Panc1 (cell line): ENCODE measurements at regions not wholly inside any gene's neighbourhood (a gene's known extent, or its start where the extent isn't known, plus 50 kb on each side); places are given as distances from the start of the nearest gene placed in this dataset.

Experiments
- ATAC-seq: fragments of 200-7000 bp; cut with Tn5 transposase; 2 replicates; pipeline ENCODE4 v1.9.1; 2020; ENCODE audit warnings: mild to moderate bottlenecking, moderate library complexity
- BruUV-seq: library from RNA; stranded (reverse); fragments of 400-500 nt; replicated peaks from 2 replicates; lab custom pipeline; 2021; lab: Mats Ljungman, UMichigan
- CTCF ChIA-PET: fragments of 300-600 bp; sonication (Branson Sonifier 250); formaldehyde crosslinking; loops from one replicate; lab custom pipeline; 2022; ENCODE audit warnings: antibody characterized with exemption; lab: Charles Lee
- POLR2A ChIA-PET: fragments of 300-600 bp; sonication (Branson Sonifier 250); formaldehyde crosslinking; loops from one replicate; lab custom pipeline; 2022; ENCODE audit warnings: antibody characterized with exemption; lab: Charles Lee
- DNase-seq: peaks from one replicate; pipeline ENCODE4 v3.0.0-alpha.2; 2010; ENCODE audit warnings: low read depth, low spot score
- H3K27ac ChIP-seq: 2 replicates; pipeline ENCODE4 v1.5.1; 2011; ENCODE audit warnings: mild to moderate bottlenecking, low read length, inconsistent platforms
- H3K27me3 ChIP-seq: fragments of 200-500 bp; sonication (Bioruptor generic); 2 replicates; pipeline ENCODE4 v1.6.0; 2014; ENCODE audit warnings: low read length, inconsistent platforms; ENCODE audit not compliant: control insufficient read depth, insufficient read depth
- H3K36me3 ChIP-seq: fragments of 200-500 bp; sonication (Bioruptor generic); 2 replicates; pipeline ENCODE4 v1.5.1; 2014; ENCODE audit warnings: inconsistent platforms, mild to moderate bottlenecking, low read length, moderate library complexity; ENCODE audit not compliant: control insufficient read depth, insufficient read depth
- H3K4me1 ChIP-seq: 2 replicates; pipeline ENCODE4 v1.5.1; 2011; ENCODE audit warnings: inconsistent platforms, mild to moderate bottlenecking, low read length, moderate library complexity; ENCODE audit not compliant: control insufficient read depth, insufficient read depth
- H3K4me3 ChIP-seq, 2 experiments: 2 replicates each; pipeline ENCODE4 v1.5.1; 2011 to 2012; ENCODE audit warnings: low read depth in 2 of 2, low read length in 2 of 2, mild to moderate bottlenecking in 2 of 2, inconsistent platforms in 1 of 2, moderate library complexity in 1 of 2
- H3K9me3 ChIP-seq: fragments of 200-500 bp; sonication (Bioruptor generic); 2 replicates; pipeline ENCODE4 v1.5.1; 2014; ENCODE audit warnings: low read depth, mild to moderate bottlenecking, inconsistent platforms, low read length, moderate library complexity; ENCODE audit not compliant: control insufficient read depth, insufficient read depth
- CTCF ChIP-seq: fragments of 450-650 bp; IDR thresholded peaks from 2 replicates; pipeline ENCODE4 v1.5.1; 2017; ENCODE audit warnings: mild to moderate bottlenecking
- POLR2AphosphoS5 ChIP-seq: IDR thresholded peaks from 2 replicates; pipeline ENCODE4 v1.6.1; 2012; ENCODE audit warnings: mild to moderate bottlenecking, low read depth, low read length, moderate library complexity
- SIN3A ChIP-seq: IDR thresholded peaks from 2 replicates; pipeline ENCODE4 v1.6.1; 2012; ENCODE audit warnings: low read depth, mild to moderate bottlenecking, low read length, moderate library complexity, borderline replicate concordance; ENCODE audit not compliant: insufficient read depth
- TCF7L2 ChIP-seq: IDR thresholded peaks from 2 replicates; pipeline ENCODE4 v1.6.1; 2011; ENCODE audit warnings: mild to moderate bottlenecking, low read depth, low read length, inconsistent platforms
- in situ Hi-C: cut with HindIII; loops from 2 replicates; pipeline ENCODE4 v1.10.0; 2016; ENCODE audit warnings: low sequenced_read_pairs, low pct_unique_long_range_greater_than_20kb
- intact Hi-C: fragments of 100-400 bp; cut with micrococcal nuclease; formaldehyde crosslinking; loops from one replicate; pipeline ENCODE4 v1.10.0; 2022; ENCODE audit not compliant: unreplicated experiment
- TF ChIP-seq, protein P1 (sequence below), 2 experiments: IDR thresholded peaks; 2 replicates each; pipeline ENCODE4 v1.6.1; 2011 to 2012; ENCODE audit warnings: low read depth in 2 of 2, control low read depth in 1 of 2, low read length in 1 of 2, mild to moderate bottlenecking in 1 of 2, moderate library complexity in 1 of 2; ENCODE audit not compliant: insufficient read depth in 1 of 2

DNA sequence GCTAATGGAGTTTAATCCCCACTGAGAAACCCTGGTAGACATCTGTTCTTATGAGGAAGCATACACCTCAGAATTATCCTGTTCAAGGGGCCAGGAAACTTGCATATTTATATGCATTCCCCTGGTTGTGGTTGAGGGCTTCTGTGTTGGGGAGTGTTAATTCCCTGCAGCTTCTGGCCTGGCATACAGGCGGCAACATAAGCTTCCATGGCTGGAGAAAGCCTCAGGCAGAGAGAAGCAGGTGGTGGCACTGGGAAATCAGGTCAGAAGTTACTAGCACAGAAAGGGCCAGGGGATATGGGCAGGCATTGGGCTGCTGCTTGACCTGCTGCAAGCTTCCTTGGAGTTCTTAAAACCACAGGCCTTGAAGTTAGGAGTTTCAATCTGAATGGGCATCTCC, 166.1 kb upstream of the SEMA6A start:
- DNase-seq (no peak), ATAC-seq (no peak)
- H3K36me3 ChIP-seq = no peaks in the 10 kb centered on the region
- BruUV-seq = no TSS peak
- H3K27ac ChIP-seq = no peak overlapping the region
- in situ Hi-C loops = no loop called here
- ChIA-PET POLR2A (no interaction called here), CTCF (no interaction called here)
- no peaks in the 10 kb centered on the region for H3K4me1 ChIP-seq
- no peaks in the 10 kb centered on the region for H3K27me3 ChIP-seq
- TF ChIP-seq, protein P1, sequence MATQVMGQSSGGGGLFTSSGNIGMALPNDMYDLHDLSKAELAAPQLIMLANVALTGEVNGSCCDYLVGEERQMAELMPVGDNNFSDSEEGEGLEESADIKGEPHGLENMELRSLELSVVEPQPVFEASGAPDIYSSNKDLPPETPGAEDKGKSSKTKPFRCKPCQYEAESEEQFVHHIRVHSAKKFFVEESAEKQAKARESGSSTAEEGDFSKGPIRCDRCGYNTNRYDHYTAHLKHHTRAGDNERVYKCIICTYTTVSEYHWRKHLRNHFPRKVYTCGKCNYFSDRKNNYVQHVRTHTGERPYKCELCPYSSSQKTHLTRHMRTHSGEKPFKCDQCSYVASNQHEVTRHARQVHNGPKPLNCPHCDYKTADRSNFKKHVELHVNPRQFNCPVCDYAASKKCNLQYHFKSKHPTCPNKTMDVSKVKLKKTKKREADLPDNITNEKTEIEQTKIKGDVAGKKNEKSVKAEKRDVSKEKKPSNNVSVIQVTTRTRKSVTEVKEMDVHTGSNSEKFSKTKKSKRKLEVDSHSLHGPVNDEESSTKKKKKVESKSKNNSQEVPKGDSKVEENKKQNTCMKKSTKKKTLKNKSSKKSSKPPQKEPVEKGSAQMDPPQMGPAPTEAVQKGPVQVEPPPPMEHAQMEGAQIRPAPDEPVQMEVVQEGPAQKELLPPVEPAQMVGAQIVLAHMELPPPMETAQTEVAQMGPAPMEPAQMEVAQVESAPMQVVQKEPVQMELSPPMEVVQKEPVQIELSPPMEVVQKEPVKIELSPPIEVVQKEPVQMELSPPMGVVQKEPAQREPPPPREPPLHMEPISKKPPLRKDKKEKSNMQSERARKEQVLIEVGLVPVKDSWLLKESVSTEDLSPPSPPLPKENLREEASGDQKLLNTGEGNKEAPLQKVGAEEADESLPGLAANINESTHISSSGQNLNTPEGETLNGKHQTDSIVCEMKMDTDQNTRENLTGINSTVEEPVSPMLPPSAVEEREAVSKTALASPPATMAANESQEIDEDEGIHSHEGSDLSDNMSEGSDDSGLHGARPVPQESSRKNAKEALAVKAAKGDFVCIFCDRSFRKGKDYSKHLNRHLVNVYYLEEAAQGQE (IDR thresholded peaks at IDR 0.05; ENCODE audit: insufficient read depth in 1 of 2, low read depth in 2 of 2, low read length in 1 of 2) = no peak
- no peak for TF ChIP-seq SIN3A
- no peak for TF ChIP-seq POLR2AphosphoS5
- no peak for TF ChIP-seq TCF7L2
- TF ChIP-seq CTCF = no peak
- no peaks in the 10 kb centered on the region for H3K9me3 ChIP-seq
- intact Hi-C loops = no loop called here
- no peak overlapping the region for H3K4me3 ChIP-seq

DNA sequence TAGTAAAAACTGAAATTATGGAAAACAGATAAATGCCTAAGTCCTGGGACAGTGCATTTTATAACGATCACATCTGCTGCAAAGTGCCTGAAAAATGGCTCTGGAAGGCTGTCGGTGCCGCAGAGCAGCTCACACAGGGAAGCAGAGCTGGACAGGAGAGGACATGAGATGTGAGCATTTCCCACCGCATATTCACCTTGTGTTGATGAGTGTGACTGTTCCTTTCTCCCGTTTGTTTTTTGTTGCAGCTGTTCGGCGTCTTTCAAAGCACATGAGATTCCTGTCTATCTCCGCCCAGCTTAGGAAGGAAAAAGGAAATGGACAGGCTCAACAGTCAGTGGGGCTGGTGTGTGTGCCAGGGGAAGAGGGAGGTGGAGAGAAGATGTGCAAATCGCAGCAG, 164.9 kb upstream of the SEMA6A start:
- ATAC-seq (no peak), DNase-seq (no peak)
- BruUV-seq = no TSS peak
- CTCF ChIA-PET = no interaction called here
- POLR2A ChIA-PET = no interaction called here
- Histone ChIP-seq H3K4me1 (no peaks in the 10 kb centered on the region), H3K36me3 (no peaks in the 10 kb centered on the region), H3K9me3 (no peaks in the 10 kb centered on the region), H3K4me3 (no peak overlapping the region), H3K27me3 (no peaks in the 10 kb centered on the region), H3K27ac (no peak overlapping the region)
- in situ Hi-C loops (no loop called here), intact Hi-C loops (no loop called here)
- no peak for TF ChIP-seq TCF7L2

DNA sequence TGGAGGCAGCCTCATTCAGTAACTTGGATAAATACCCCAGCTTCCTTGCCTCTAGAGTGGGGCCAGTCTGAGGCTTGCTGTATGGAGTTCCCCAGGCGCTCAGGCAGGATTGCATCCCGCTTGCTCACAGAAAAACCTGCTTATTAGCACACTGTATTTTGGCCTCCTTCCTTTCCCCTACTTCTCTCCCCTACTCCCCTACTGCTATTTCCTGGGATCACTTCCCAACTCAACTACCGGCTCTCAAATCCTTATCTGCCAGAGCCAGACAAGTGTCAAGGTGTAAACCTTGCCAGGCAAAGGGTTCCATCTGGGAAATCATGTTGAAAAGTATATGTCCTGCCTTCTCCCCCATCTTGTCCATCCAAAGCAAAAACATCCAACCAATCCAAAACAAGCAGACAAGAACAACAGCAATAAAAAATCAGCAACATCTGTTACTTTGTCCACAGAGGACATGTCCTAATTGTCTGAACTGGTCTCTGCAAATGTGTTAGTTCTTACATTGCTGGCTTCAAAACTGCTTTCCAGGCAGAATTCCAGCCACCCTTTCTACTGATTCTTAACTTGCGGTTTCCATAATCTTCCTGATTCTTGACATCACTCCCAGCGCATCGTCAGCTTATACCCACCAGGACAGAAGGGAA, 164.1 kb upstream of the SEMA6A start:
- POLR2A ChIA-PET = no interaction called here
- H3K27ac ChIP-seq = no peak overlapping the region
- TF ChIP-seq SIN3A (no peak), CTCF (no peak), TCF7L2 (no peak), POLR2AphosphoS5 (no peak)
- TF ChIP-seq, protein P1 (IDR thresholded peaks at IDR 0.05; ENCODE audit: insufficient read depth in 1 of 2, low read depth in 2 of 2, low read length in 1 of 2) = no peak
- no peaks in the 10 kb centered on the region for H3K27me3 ChIP-seq
- DNase-seq = no peak
- CTCF ChIA-PET = no interaction called here
- H3K36me3 ChIP-seq = no peaks in the 10 kb centered on the region
- no peak for ATAC-seq
- H3K4me3 ChIP-seq = no peak overlapping the region
- H3K4me1 ChIP-seq = no peaks in the 10 kb centered on the region
- BruUV-seq = no TSS peak
- in situ Hi-C loops = no loop called here
- intact Hi-C loops = no loop called here
- H3K9me3 ChIP-seq = no peaks in the 10 kb centered on the region
